H1 (cell line): ENCODE measurements at regions not wholly inside any gene's neighbourhood (a gene's known extent, or its start where the extent isn't known, plus 50 kb on each side); places are given as distances from the start of the nearest gene placed in this dataset.

Experiments used
- CTCF ChIA-PET: fragments of 300-600 bp; sonication (Branson Sonifier 250); formaldehyde crosslinking; loops from one replicate; lab custom pipeline; 2021; ENCODE audit not compliant: partially characterized antibody; lab: Charles Lee
- POLR2A ChIA-PET: fragments of 300-600 bp; sonication (Branson Sonifier 250); formaldehyde crosslinking; loops from one replicate; lab custom pipeline; 2021; ENCODE audit warnings: inconsistent platforms; ENCODE audit not compliant: partially characterized antibody; lab: Charles Lee
- DNase-seq, 2 experiments: peaks; one replicate each; pipeline versions ENCODE4 v3.0.0 to v3.0.0-alpha.2; 2010 to 2022; ENCODE audit warnings: low spot score in 2 of 2, low read depth in 1 of 2, mixed read lengths in 1 of 2
- FAIRE-seq: peaks from 2 replicates; lab custom pipeline; 2011; peaks lifted over from hg19 to GRCh38; lab: Jason Lieb, UNC
- H2AFZ ChIP-seq: 2 replicates; pipeline ENCODE4 v1.8.1; 2012; ENCODE audit warnings: low read length, inconsistent platforms
- H2AK5ac ChIP-seq: 2 replicates; pipeline ENCODE4 v1.6.1; 2013; ENCODE audit warnings: low read depth, low read length
- H2BK120ac ChIP-seq: replicated peaks from 2 replicates; pipeline ENCODE3; 2013; ENCODE audit warnings: low read depth, low read length, inconsistent platforms
- H2BK12ac ChIP-seq: 2 replicates; pipeline ENCODE4 v1.6.1; 2013; ENCODE audit warnings: low read depth, low read length
- H2BK15ac ChIP-seq: 2 replicates; pipeline ENCODE4 v1.6.1; 2013; ENCODE audit warnings: low read length
- H2BK20ac ChIP-seq: 2 replicates; pipeline ENCODE4 v1.6.1; 2013; ENCODE audit warnings: low read length
- H2BK5ac ChIP-seq: 2 replicates; pipeline ENCODE4 v1.6.1; 2013; ENCODE audit warnings: low read depth, low read length
- H3K14ac ChIP-seq: 2 replicates; pipeline ENCODE4 v1.6.1; 2013; ENCODE audit warnings: inconsistent platforms; ENCODE audit not compliant: insufficient read length
- H3K18ac ChIP-seq: 2 replicates; pipeline ENCODE4 v1.6.1; 2013; ENCODE audit warnings: low read length; ENCODE audit errors: extremely low read depth
- H3K23ac ChIP-seq: 2 replicates; pipeline ENCODE4 v1.6.1; 2013; ENCODE audit warnings: inconsistent platforms; ENCODE audit not compliant: insufficient read length
- H3K23me2 ChIP-seq: 2 replicates; pipeline ENCODE4 v1.6.1; 2013; ENCODE audit warnings: low read depth, low read length
- H3K27ac ChIP-seq: 2 replicates; pipeline ENCODE4 v1.6.1; 2011; ENCODE audit warnings: low read depth, low read length, inconsistent platforms
- H3K27me3 ChIP-seq, 4 experiments: replicated peaks in 1 of 4; 1 replicate in 1 of 4; 2 replicates in 3 of 4; pipeline versions ENCODE4 v1.6.1 to v1.8.1; 2011 to 2013; ENCODE audit warnings: low read length in 3 of 4, mild to moderate bottlenecking in 3 of 4, inconsistent platforms in 2 of 4, mixed read lengths in 2 of 4, moderate library complexity in 1 of 4; ENCODE audit not compliant: control insufficient read depth in 3 of 4, insufficient read depth in 3 of 4; ENCODE audit errors: extremely low read depth in 1 of 4
- H3K36me3 ChIP-seq, 4 experiments: 2 replicates each; pipeline versions ENCODE4 v1.6.1 to v1.8.1; 2011 to 2013; ENCODE audit warnings: mild to moderate bottlenecking in 4 of 4, low read length in 3 of 4, moderate library complexity in 2 of 4, control low read depth in 1 of 4, inconsistent platforms in 1 of 4; ENCODE audit not compliant: insufficient read depth in 4 of 4, control insufficient read depth in 2 of 4
- H3K4ac ChIP-seq: replicated peaks from 2 replicates; pipeline ENCODE3; 2013; ENCODE audit warnings: low read length, low read depth, mixed read lengths, inconsistent platforms; ENCODE audit not compliant: insufficient read length
- H3K4me1 ChIP-seq, 4 experiments: replicated peaks in 1 of 4; 1 replicate in 1 of 4; 2 replicates in 3 of 4; pipeline versions ENCODE4 v1.6.1 to v1.8.1; 2011 to 2013; ENCODE audit warnings: low read length in 3 of 4, inconsistent platforms in 2 of 4, mixed read lengths in 1 of 4; ENCODE audit not compliant: insufficient read depth in 4 of 4, control insufficient read depth in 3 of 4
- H3K4me2 ChIP-seq, 2 experiments: 2 replicates each; pipeline versions ENCODE4 v1.6.1 to v1.8.1; 2011 to 2013; ENCODE audit warnings: low read depth in 2 of 2, low read length in 2 of 2, control low read depth in 1 of 2, inconsistent platforms in 1 of 2, mild to moderate bottlenecking in 1 of 2; ENCODE audit not compliant: insufficient read depth in 1 of 2
- H3K4me3 ChIP-seq, 4 experiments: fragments of 200-600, 300-600 bp in 1 of 4; sonication (generic), shearing (Covaris generic), sonication (Bioruptor Twin) in 1 of 4; 2 replicates each; pipeline versions ENCODE4 v1.5.1 to v1.8.1; 2011 to 2016; ENCODE audit warnings: low read length in 4 of 4, low read depth in 3 of 4, control low read depth in 2 of 4, inconsistent platforms in 2 of 4, mild to moderate bottlenecking in 2 of 4, mixed read lengths in 1 of 4, moderate library complexity in 1 of 4; ENCODE audit not compliant: insufficient read depth in 2 of 4; ENCODE audit errors: extremely low read depth in 1 of 4
- H3K56ac ChIP-seq: replicated peaks from 2 replicates; pipeline ENCODE3; 2013; ENCODE audit warnings: low read depth, mild to moderate bottlenecking, mixed read lengths, low read length, inconsistent platforms; ENCODE audit not compliant: insufficient read length
- H3K79me1 ChIP-seq: 2 replicates; pipeline ENCODE4 v1.6.1; 2013; ENCODE audit warnings: low read depth, low read length, control low read depth
- H3K79me2 ChIP-seq, 2 experiments: 2 replicates each; pipeline versions ENCODE4 v1.6.1 to v1.8.1; 2012 to 2013; ENCODE audit warnings: low read length in 2 of 2, mild to moderate bottlenecking in 2 of 2, inconsistent platforms in 1 of 2; ENCODE audit not compliant: insufficient read depth in 2 of 2, control insufficient read depth in 1 of 2
- H3K9ac ChIP-seq, 4 experiments: replicated peaks in 1 of 4; 1 replicate in 1 of 4; 2 replicates in 3 of 4; pipeline versions ENCODE4 v1.6.1 to v1.8.1; 2011 to 2013; ENCODE audit warnings: low read depth in 3 of 4, low read length in 3 of 4, control low read depth in 2 of 4, mild to moderate bottlenecking in 2 of 4, moderate library complexity in 2 of 4, inconsistent platforms in 1 of 4; ENCODE audit errors: extremely low read depth in 1 of 4
- H3K9me3 ChIP-seq, 2 experiments: 2 replicates each; pipeline versions ENCODE4 v1.6.1 to v1.8.1; 2012 to 2013; ENCODE audit warnings: mild to moderate bottlenecking in 2 of 2, moderate library complexity in 2 of 2, control low read depth in 1 of 2, inconsistent platforms in 1 of 2, low read depth in 1 of 2, low read length in 1 of 2, mixed read lengths in 1 of 2; ENCODE audit not compliant: insufficient read depth in 2 of 2
- H4K20me1 ChIP-seq, 2 experiments: replicated peaks in 1 of 2; 2 replicates each; pipeline versions ENCODE3 to v1.8.1; 2011 to 2013; ENCODE audit warnings: inconsistent platforms in 2 of 2, low read length in 2 of 2, mild to moderate bottlenecking in 1 of 2; ENCODE audit not compliant: insufficient read depth in 2 of 2, control insufficient read depth in 1 of 2
- H4K5ac ChIP-seq: 2 replicates; pipeline ENCODE4 v1.6.1; 2013; ENCODE audit warnings: low read length, low read depth, mixed read lengths, inconsistent platforms; ENCODE audit not compliant: insufficient read length
- H4K8ac ChIP-seq: 2 replicates; pipeline ENCODE4 v1.8.0; 2013; ENCODE audit warnings: mild to moderate bottlenecking, moderate library complexity, low read length, inconsistent platforms; ENCODE audit not compliant: insufficient read depth; ENCODE audit errors: extremely low read depth
- H4K91ac ChIP-seq: replicated peaks from 2 replicates; pipeline ENCODE3; 2013; ENCODE audit warnings: low read length, mixed read lengths, inconsistent platforms; ENCODE audit not compliant: insufficient read length
- CBX5 ChIP-seq: fragments of 300-800, 300-1000 bp; sonication (generic); IDR thresholded peaks from 2 replicates; pipeline ENCODE4 v1.7.1; 2016; ENCODE audit warnings: antibody characterized with exemption, low read length, low read depth
- CHD1 ChIP-seq: IDR thresholded peaks from 2 replicates; pipeline ENCODE4 v1.6.1; 2012; ENCODE audit warnings: low read depth, low read length, improper control_type of control experiment
- EGR1 ChIP-seq: IDR thresholded peaks from 2 replicates; pipeline ENCODE4 v1.6.1; 2011; ENCODE audit warnings: low read depth, low read length, borderline replicate concordance
- EP300 ChIP-seq, 2 experiments: IDR thresholded peaks; 1 replicate in 1 of 2; 2 replicates in 1 of 2; pipeline ENCODE4 v1.6.1; 2011 to 2012; ENCODE audit warnings: low read depth in 2 of 2, low read length in 2 of 2, mild to moderate bottlenecking in 2 of 2, borderline replicate concordance in 1 of 2, inconsistent platforms in 1 of 2, moderate library complexity in 1 of 2
- FOSL1 ChIP-seq: IDR thresholded peaks from 2 replicates; pipeline ENCODE4 v1.6.1; 2011; ENCODE audit warnings: mild to moderate bottlenecking, low read depth, low read length, moderate library complexity; ENCODE audit not compliant: insufficient read depth
- KDM4A ChIP-seq: IDR thresholded peaks from one replicate; pipeline ENCODE4 v1.7.1; 2012; ENCODE audit warnings: low read depth, mild to moderate bottlenecking, moderate library complexity, low read length, inconsistent platforms; ENCODE audit not compliant: severe bottlenecking
- NRF1 ChIP-seq: IDR thresholded peaks from 2 replicates; pipeline ENCODE4 v1.6.1; 2011; ENCODE audit warnings: mild to moderate bottlenecking, low read depth, low read length, improper control_type of control experiment
- RAD21 ChIP-seq, 2 experiments: IDR thresholded peaks in 1 of 2; conservative IDR thresholded peaks in 1 of 2; 2 replicates each; pipeline ENCODE4 v1.6.1; 2011; ENCODE audit warnings: low read depth in 2 of 2, low read length in 2 of 2, improper control_type of control experiment in 1 of 2, inconsistent platforms in 1 of 2, mild to moderate bottlenecking in 1 of 2, moderate library complexity in 1 of 2
- RNF2 ChIP-seq: fragments of 200-900, 300-1000 bp; sonication (generic); IDR thresholded peaks from 2 replicates; pipeline ENCODE4 v1.7.1; 2016; ENCODE audit warnings: borderline replicate concordance, low read depth, mild to moderate bottlenecking, antibody characterized with exemption, low read length; ENCODE audit not compliant: poor library complexity, severe bottlenecking; ENCODE audit errors: missing control alignments
- RXRA ChIP-seq: IDR thresholded peaks from 2 replicates; pipeline ENCODE4 v1.6.1; 2011; ENCODE audit warnings: low read depth, mild to moderate bottlenecking, low read length, moderate library complexity; ENCODE audit not compliant: insufficient read depth
- SP2 ChIP-seq: IDR thresholded peaks from 2 replicates; pipeline ENCODE4 v1.6.1; 2012; ENCODE audit warnings: mild to moderate bottlenecking, low read length, inconsistent platforms
- SRF ChIP-seq: IDR thresholded peaks from 2 replicates; pipeline ENCODE4 v1.6.1; 2011; ENCODE audit warnings: mild to moderate bottlenecking, low read depth, low read length, moderate library complexity
- TAF7 ChIP-seq: optimal IDR thresholded peaks from 2 replicates; pipeline ENCODE3; 2011; ENCODE audit warnings: low read depth, mild to moderate bottlenecking, inconsistent platforms, low read length, moderate library complexity, borderline replicate concordance
- WGBS, 2 experiments: shearing (Covaris generic) in 1 of 2; methylation state at CpG; one replicate each; pipeline versions ENCODE4 v1.1.6 to v1.1.7; 2013 to 2015; ENCODE audit warnings: low lambda C conversion rate in 2 of 2, mixed read lengths in 2 of 2, inconsistent platforms in 1 of 2, low coverage in 1 of 2, missing lambda C conversion rate in 1 of 2; ENCODE audit not compliant: insufficient replicate concordance in 2 of 2, insufficient coverage in 1 of 2, insufficient read length in 1 of 2; ENCODE audit errors: extremely low coverage in 1 of 2, missing lambda C conversion rate in 1 of 2; 5-methylcytosine and 5-hydroxymethylcytosine counted together

DNA sequence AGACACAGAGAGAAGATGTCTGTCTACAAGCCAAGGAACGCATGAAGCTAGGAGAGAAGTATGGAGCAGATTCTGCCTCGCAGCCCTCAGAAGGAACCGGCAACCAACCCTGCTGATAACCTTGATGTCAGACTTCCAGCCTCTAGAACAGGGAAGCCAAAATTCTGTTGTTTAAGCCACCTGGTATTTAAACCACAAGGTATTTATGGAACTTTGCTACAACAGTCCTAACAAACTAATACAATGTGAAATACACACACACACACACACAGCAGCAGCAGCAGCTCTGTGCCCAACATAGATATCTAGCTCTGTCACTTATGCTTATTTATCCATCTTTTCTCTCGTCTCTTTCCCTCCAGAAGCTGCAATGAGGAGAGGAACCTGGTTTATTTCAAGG is 400.0 kb downstream of the ETS1 start:
- ChIA-PET CTCF (interaction anchor here (1.0 to 1.4 kb wide), 3 partner anchors 11 to 50 kb away, joined by 4 read pairs; no protein-coding TSS in a partner anchor), POLR2A (no interaction called here)
- H3K27me3 ChIP-seq = no peaks in the 10 kb centered on the region
- TF ChIP-seq SP2 (no peak), KDM4A (no peak), TAF7 (no peak), CBX5 (no peak), CHD1 (no peak), RXRA (no peak), EGR1 (no peak), SRF (no peak), RNF2 (no peak), NRF1 (no peak), FOSL1 (no peak), RAD21 (IDR thresholded peaks at IDR 0.05 in 1 of 2, conservative IDR thresholded peaks at IDR 0.05 in 1 of 2; ENCODE audit: low read depth in 2 of 2, low read length in 2 of 2) (no peak), EP300 (IDR thresholded peaks at IDR 0.05; ENCODE audit: borderline replicate concordance in 1 of 2, low read depth in 2 of 2, low read length in 2 of 2) (no peak)

More for the DNA sequence above, 400.0 kb downstream of the ETS1 start:
- no peak overlapping the region for H3K4me2 ChIP-seq
- no peak overlapping the region for H2BK12ac ChIP-seq
- H3K56ac ChIP-seq = no peak overlapping the region
- no peak overlapping the region for H3K23ac ChIP-seq
- no peak overlapping the region for H4K8ac ChIP-seq
- no peaks in the 10 kb centered on the region for H3K79me1 ChIP-seq
- H3K27ac ChIP-seq = no peak overlapping the region
- H3K18ac ChIP-seq = no peak overlapping the region
- H2AK5ac ChIP-seq = no peak overlapping the region
- H3K4ac ChIP-seq = no peak overlapping the region
- no peaks in the 10 kb centered on the region for H3K36me3 ChIP-seq
- H2BK15ac ChIP-seq = no peak overlapping the region
- H4K20me1 ChIP-seq = no peaks in the 10 kb centered on the region
- WGBS, 2 experiments = 96% methylated on average over 4 of the region's 4 CpGs; no CpG with 5 or more reads in 1 of the 2 experiments
- FAIRE-seq = no peak
- no peaks in the 10 kb centered on the region for H3K23me2 ChIP-seq
- no peak overlapping the region for H2BK5ac ChIP-seq
- peaks cover 7% of the 10 kb centered on the region in 2 experiments; a peak in 3 of 4 replicates for H3K9me3 ChIP-seq
- H4K5ac ChIP-seq = no peak overlapping the region
- H2BK20ac ChIP-seq = no peak overlapping the region
- no peak overlapping the region for H4K91ac ChIP-seq
- no peak for DNase-seq
- no peaks in the 10 kb centered on the region for H3K79me2 ChIP-seq
- no peak overlapping the region for H3K9ac ChIP-seq
- H3K14ac ChIP-seq = no peak overlapping the region
- no peak overlapping the region for H3K4me3 ChIP-seq
- no peak overlapping the region for H2BK120ac ChIP-seq
- no peaks in the 10 kb centered on the region for H3K4me1 ChIP-seq
- H2AFZ ChIP-seq = no peak overlapping the region
